GM18867 (cell line): ENCODE measurements at regions not wholly inside any gene's neighbourhood (a gene's known extent, or its start where the extent isn't known, plus 50 kb on each side); places are given as distances from the start of the nearest gene placed in this dataset.
"Not testable (repeated sequence)": the region's sequence is repeated elsewhere in the genome, so short reads cannot be mapped to it uniquely, and the experiment has no call there.

ENCODE experiments used
- ATAC-seq: cut with Tn5 transposase; IDR thresholded peaks from one replicate; pipeline ENCODE4 v1.9.1; 2021; ENCODE audit warnings: mild to moderate bottlenecking, moderate library complexity; ENCODE audit not compliant: unreplicated experiment

DNA sequence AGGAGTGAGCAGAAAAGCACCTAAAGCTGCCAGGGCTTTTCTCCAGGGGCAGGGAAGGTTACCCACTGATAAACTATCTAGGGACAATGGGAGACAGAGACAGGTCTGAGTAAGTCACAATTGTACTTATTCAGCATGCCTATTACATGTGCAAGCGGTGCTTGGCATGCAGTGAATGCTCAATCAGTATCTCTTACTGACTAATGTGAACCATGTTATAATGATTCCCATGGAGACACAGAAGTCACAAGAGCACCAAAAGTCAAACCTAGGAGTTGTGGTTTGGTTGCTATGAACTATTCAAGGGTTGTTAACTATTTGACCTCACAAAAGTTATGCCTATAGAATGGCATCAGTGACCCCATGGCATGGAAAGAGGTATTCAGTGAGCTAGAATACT is 50.0 kb upstream of the RASGRP1 start:
- no peak for ATAC-seq

DNA sequence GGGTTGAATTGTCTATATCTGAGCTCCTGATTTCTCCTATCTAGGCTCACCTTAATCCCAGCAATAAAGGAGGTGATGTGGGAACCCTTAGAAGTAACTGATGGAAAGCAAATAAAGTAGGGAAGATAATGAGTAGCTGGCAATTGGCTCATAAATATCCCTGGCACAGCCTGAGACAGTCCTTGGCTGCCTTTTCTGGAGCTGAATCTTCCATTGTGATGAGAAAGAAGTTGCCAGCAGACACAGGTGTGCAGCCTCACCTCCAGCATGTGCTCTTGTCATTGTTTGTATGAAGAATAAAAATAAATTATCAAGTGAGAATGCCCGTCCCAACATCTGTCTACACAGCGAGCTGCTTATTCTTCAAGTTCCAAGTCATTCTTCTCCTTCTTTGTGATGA is 53.2 kb upstream of the RASGRP1 start:
- ATAC-seq, result no peak

DNA sequence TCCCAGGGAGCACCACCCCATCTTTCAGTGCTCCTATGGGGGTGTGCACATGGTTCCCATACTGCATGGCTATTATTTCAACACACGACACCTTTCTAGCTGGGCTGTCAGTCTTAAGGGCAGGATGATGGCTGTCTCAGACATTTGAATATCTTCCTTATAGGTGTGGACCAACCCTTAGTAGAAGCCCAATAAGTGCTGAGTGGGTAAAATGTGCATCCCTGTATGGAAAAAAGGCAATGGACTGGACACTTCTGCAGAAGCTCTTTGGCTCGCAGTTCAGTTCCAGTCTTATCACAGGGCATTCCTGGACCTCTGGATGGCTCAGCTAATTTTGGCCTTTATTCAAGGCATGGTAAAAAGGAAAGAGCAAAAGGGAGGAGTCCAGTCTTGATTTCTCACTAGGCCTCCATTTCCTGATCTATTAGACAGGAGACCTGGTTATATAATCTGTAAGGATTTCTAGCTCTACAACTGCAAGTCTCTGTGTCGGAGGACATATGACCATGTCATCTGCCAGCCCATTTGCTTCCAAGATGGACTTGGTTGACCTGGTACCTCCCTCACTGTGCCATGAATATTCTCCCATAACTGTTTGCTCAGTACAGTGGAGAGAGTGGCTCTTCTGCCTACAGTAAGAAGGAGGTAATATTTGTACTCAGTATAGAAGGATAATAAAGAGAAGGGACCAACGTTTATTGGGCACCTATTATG is 53.8 kb upstream of the RASGRP1 start:
- ATAC-seq, result no peak

DNA sequence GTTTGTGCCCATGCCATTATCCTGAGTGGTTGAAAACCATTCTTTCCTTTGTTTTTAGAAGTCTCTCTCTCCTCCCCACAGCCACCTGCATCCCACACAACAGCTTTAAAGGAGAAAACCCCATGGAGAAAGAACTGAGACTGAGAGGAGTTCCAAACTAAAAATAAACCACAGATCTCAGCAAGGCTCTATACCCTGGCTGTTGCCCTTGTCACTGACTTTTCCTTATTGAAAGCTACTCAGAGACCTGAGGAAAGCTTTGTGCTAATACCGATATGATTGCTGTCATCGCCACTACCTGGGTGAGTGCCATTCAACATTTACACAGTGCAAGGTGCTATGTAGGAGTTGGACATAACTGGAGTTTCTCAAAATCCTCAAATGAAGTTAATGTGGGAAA is 55.5 kb upstream of the RASGRP1 start:
- ATAC-seq, result no peak

DNA sequence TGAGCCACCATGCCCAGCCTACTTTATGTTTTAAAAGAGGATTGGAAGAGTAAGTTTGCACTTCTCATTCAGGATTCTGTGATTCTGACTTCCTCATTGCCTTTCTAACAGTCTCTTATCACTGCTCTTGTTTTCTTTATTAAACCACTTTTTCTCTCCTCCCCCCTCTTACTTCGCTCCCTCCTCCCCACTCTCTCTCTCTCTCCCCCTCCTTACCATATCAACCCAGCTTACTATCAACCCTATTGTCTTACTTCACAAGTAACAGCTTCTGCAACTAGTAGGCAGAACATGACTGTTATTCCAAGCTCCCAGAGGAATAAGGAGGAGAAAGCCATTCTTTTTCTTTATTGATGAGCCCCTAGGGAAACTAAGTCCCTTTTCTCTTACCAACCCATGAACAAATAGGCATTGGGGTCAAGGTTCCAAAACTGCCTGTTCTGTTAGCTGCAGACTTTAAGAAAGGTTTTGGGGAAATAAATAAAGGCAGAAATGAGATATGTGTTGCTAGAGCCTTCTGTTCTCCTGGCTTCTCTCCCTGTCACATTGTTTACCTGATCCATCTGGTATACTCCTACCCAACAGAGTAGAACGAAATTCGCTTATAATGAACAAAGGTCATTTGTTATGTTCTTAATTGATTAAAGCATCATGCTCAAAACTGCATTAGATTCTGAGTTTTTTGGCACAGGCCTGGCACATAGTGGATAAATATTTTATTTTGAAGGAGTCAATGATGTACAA is 56.4 kb upstream of the RASGRP1 start:
- no peak for ATAC-seq

DNA sequence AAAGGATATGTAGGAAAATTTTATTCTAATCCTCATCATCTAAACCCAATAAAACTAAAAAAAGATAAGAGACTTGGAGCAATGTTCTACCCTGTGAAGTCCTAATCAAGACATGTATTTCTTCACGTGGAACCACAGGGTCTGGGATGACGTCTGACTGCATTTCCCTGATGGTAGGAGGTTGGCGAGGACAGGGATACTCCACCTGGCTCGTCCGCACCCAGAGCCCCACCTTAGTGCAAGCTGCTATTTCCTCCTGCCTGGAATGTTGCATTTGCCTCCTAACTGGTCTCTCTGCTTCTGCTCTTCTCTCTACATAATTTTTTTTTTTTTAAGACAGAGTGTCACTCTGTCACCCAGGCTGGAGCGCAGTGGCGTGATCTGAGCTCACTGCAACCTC is 57.7 kb upstream of the RASGRP1 start:
- no peak for ATAC-seq

DNA sequence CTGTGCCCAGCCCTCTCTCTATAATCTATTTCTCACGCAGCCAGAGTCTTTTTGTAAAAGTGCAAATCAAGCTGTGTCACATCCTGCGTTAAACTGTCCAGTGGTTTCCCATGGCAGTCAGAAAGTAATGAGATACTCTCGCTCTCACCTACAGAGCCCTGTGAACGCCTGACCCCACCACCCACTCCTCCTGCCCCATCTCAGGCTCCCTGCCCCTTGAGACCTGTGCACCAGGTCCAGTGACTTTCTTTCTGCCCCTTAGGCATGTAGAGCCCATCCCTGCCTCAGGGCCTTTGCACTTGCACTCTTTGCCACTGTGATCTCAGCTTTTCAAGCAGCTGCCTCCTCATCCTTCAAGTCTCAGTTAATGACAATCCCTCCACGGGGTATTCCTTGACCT is 58.3 kb upstream of the RASGRP1 start:
- no peak for ATAC-seq

DNA sequence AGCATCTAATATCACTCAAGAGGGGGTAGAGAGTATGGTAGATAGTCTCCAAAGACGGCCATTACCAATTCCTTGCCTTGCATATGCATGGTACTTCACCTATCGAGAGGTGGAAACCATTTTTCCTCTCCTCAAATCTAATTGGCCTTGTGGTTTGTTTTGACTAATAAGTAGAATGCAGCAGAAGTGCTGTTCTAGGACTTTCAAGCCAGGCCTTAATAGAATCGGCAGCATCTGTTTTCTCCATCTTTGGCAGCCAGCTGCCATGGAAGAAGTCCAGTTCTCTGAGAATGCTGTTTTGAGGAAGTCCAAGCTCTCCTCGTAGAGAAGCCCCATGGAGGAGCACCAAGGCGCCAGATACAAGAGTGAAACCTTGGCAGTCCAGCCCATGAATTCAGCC is 59.1 kb upstream of the RASGRP1 start:
- ATAC-seq, result no peak

DNA sequence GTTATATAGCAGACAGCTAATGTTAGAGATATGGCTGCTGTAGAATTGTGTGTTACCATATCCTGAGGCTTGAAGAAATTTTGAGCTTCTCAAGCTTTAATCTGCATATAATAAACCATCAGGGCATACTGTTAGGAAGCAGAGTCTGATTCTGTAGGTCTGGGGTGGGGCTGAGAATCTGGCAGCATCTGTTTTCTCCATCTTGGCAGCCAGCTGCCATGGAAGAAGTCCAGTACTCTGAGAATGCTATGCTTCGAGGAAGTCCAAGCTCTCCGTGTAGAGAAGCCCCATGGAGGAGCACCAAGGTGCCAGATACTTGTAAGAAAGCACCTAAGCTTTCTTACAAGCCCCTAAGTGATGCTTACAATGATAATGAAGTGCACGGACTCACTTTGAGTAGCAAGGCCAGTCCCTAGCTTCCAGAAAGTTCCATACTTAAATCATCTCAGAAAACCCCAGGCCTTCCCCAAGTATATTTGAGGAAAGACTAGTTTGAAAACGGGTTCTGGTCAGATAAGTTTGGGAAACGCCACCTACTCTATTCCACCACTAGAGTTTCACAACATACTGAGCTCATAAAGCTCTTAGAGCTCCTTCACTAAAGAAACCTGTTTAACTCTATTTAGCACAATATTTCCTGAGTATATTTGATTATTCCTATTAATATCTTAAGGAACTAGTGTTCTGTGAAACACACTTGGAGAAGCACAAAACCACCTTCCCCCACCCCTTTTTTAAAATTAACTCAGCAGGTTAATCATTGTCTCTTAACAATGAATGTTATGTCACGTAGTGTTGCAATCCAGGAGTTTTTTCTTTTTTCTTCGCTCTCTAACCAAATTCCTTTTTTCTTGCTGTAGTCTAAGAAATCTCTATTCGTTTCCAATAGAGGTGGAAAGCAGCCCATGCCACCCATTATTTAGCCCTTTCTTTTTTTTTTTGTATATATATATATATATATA is 59.9 kb upstream of the RASGRP1 start:
- no peak for ATAC-seq

DNA sequence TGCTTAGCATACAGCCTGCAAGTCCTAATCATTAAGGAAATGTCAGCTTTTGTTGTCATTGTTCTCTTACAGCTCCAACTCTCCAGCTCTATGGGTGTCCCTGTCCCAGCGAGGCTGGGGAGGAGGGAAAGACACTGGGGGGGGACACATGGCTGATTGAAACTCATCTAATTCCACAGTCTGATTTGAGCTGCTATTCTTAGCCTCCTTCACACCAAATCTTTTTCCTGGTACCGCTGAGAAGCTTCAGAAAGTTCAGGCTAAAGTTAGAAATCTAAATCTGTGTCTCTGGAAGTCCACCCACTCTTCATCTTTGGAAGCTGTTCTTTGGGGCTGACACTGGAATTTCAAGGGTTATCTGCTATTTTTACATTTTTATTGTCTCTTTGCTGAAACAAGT is 61.3 kb upstream of the RASGRP1 start:
- ATAC-seq, result no peak

DNA sequence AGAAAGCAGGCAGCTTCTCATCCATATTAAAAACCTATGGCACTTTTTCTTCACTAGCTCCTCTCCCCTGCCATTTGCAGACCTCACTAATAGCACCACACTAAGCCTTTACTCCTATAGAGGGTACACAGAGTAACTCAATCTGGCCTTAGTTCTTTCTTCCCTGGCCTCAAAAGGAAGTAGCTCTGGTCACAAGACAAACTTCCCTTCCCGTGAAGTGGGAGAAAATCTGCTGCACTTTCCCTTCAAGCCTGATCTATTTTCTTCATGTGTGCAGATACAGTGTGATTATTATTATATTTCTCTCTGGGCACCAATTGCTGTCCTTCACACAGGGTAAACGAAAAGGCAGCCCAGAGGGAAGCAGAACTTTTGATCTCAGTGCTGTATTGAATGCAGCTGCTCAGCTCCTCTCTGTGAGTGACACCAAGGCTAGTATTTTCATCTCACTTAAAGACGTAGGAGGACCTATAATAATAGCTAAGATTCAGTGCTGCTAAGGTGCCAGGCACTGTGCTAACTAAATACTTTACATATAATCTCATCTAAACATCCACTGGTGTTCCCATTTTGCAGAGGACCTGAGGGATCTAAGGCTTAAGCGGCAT is 61.9 kb upstream of the RASGRP1 start:
- no peak for ATAC-seq

DNA sequence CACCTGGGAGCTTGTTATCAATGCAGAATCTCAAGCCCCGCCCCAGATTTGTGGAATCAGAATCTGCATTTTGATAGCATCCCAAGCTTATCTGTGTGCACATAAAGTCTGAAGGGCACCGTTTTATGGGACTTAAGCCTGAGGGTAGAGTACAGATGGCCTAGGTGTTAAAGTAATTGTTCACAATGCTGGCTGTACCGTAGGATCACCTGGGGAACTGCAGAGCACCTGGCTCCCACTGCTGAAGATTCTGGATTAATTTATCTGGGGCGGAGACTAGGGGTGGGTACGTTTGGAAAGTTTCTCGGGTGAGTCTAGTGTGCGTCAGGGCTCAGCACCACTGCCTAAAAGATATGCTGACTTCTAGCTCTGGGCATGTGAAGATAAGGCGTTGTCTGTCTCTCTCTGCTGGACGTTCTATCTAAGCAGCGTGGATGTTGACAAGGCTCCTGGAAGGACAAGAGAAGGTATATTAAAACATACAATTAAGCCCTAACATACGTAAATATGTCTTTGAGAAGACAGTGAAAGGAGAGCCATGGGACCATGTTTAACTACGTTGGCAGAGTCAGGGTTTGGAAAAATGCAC is 63.2 kb upstream of the RASGRP1 start:
- ATAC-seq, result no peak

DNA sequence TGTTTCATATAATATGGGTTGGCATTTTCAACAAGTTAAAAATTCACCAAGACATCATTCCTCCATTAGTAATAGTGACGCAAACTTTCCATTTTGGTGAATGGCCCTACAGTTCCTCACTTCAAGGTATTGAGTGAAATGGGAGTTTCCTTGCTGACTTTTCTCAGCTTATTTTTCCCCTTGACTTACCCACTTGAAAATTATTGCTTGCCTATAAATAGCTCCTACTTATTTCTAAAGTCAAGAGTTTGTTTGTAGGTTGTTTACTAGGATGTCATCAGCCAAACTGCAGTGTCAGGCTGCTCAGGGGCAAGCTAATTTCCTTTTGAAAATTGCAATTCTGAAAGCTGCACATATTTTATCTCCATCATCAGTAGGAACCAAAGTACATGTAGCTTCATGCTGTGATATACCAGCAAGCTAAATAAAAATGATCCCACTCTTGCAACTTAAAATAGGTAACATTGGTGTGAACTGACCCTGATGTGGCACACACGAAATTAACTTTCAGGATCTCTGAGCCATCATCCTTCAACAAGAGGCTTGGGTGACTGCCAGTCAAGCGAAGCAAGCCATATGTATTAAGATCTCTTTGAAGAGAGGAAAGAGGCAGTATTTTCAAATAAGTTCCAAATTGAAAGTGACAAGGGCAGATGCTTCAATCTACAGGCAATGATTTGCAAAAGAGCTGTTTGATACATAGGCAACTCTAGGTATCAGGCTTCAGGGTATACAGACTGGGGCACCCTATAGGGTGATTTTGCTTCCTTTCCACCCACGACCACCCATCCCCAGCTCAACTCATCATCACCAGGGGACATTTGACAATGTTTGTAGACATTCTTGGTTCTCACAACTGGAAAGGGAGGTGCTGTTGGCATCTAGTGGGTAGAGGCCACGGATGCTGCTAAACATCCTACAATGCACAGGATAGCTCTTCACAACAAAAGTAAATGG is 66.8 kb upstream of the RASGRP1 start:
- ATAC-seq, result no peak

DNA sequence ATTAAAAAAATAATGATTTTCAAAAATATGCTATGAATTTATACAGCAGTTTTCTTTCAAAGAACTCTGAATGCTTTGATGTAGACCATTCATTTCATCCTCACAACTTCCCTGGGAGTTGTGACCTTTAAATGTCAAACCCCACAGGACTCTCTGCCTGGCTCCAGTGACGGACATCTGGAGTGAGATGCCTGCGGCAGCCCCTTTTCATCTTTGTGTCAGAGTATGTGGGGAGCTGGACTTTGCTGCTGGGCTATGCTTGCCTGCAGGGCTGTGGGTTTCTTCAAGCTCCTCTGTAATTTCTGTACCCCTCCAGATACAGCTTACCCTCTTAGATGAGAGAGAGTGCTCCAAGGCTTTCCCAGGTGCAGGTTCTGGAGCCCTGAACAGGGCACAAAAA is 70.6 kb upstream of the RASGRP1 start:
- ATAC-seq, result no peak

DNA sequence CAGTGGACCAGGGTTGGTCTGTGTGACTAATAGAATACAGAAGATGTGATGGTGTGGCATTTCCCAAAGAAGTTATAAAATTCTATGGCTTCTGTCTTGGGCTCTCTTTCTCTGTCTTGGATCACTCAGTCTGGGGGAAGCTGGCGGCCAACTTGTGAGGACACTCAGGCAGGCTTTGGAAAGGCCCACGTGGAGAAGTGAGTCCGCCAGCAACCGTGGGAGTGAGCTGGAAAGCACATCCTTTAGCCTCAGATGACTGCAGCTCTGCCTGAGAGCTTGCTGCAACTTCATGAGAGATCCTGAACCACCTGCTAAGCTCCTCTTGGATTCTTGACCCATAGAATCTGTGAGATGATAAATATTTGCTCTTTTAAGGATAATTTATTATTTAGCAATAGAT is 72.0 kb upstream of the RASGRP1 start:
- ATAC-seq, result no peak

DNA sequence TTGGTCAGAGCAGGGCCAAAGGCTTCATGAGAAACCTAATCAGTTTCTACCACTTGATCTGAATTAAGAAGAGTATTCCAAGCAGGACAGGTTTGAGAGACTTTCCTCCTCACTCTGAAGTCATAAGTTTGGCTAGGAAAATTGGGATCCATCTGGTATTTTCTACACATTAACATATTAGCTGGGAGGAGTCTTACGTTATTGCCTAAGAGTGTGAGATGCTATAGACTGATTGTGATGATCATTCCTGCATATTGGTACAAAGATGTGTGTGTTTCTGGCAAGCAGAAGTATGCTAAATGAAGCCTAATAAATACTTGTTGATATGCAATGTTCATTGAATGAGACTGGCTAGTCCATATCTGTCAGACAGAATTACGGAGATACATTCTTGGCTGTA is 73.5 kb upstream of the RASGRP1 start:
- no peak for ATAC-seq

DNA sequence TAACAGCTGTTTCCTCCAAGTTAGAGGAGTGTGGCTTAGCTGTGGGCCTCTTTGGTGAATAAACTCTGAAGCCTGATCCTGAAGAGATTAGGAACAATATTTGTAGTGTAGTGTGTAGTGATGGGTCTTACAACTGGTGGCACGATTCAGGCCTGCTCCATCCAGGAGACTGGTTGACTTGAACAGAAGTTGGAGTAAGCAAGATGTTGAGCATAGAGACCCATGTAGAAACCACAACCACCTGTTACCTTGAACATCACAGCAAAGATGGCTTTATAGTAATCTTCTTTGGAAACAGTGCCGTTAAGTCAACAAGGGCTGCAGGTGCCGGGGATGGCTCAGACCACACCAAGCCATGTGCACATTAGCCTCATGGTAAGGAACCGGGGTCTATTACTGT is 74.2 kb upstream of the RASGRP1 start:
- no peak for ATAC-seq

DNA sequence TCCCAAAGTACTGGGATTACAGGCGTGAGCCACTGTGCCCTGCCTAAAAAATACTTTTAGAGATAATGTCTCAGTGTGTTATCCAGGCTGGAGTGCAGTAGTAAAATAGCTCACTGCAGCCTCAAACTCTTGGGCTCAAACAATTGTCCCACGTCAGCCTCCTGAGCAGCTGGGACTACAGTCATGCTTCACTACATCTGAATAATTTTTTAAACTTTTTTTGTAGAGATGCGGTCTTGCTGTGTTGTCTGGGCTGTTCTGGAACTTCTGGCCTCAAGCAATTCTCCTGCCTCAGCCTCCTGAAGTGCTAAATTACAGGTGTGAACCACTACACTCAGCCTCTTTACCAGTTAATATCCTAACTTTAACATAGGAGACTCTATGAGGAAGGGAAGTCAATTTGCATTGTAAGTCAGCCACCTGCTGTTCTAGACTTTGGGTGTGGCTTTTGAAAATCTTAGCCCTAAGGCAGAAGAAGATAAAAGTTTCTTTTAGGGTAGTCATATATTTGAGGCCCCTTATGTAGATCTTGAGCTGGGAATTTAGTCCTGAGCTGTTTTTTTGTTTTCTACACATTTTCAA is 78.2 kb upstream of the RASGRP1 start:
- no peak for ATAC-seq

DNA sequence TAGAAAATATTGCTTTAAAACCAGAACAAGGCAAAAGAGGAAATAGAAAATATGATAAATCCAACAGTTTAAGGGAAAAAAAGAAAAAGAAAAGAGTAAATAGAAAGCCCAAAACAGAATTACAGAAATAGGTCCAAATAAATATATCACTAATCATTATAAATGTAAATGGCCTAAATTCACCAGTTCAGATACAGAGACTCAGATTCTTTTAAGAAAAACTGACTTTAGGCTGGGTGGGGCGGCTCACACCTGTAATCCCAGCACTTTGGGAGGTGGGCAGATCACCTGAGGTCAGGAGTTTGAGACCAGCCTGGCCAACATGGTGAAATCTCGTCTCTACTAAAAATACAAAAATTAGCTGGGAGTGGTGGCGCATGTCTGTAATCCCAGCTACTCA is 79.7 kb upstream of the RASGRP1 start:
- ATAC-seq, result not testable (repeated sequence)
